ENCODE measurements at regions not wholly inside any gene's neighbourhood (a gene's known extent, or its start where the extent isn't known, plus 50 kb on each side); places are given as distances from the start of the nearest gene placed in this dataset.

- TF ChIP-seq CTCF (IDR thresholded peaks at IDR 0.05) (no peak), POLR2A (IDR thresholded peaks at IDR 0.05) (no peak), POLR2AphosphoS5 (IDR thresholded peaks at IDR 0.05) (no peak), EP300 (IDR thresholded peaks at IDR 0.05) (no peak)
Observed at GRCh38 chr12:5189173-5189572, 145.5 kb downstream of the KCNA5 start.

Data from gastroesophageal sphincter (tissue), 3 donors.